ENCODE measurements at regions not wholly inside any gene's neighbourhood (a gene's known extent, or its start where the extent isn't known, plus 50 kb on each side); places are given as distances from the start of the nearest gene placed in this dataset.

DNA sequence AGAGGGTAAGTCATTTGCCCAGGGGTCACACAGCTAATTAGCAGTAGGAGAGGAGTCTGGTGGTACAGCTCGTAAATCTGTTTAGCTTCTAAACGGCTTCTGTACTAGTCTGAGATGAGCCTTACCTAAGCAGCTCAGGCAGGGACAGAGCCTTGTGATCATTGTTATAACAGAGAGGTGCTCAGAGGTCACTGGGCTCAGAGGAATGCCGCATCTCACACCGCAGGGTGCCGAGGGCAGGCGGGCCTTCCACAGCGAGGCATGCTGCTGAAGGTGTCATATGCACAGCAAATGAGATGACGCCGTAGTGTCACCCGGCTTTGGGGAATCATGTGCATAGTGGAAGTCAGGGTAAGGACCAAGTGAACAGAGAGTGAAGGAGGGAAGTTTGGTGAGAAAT, 305.2 kb upstream of the FMN2 start:
- Histone ChIP-seq H3K27me3 (ENCODE audit: control insufficient read depth, insufficient read depth, low read length) (no peaks in the 10 kb centered on the region), H3K4me3 (replicated peaks in 1 of 4; ENCODE audit: control extremely low read depth in 1 of 4, insufficient read depth in 1 of 4, low read depth in 3 of 4, low read length in 4 of 4) (no peak overlapping the region), H3K4me1 (ENCODE audit: control insufficient read depth, extremely low read depth, insufficient read depth, low read length) (no peaks in the 10 kb centered on the region), H3K4me2 (ENCODE audit: extremely low read depth, insufficient read depth, low read length) (no peak overlapping the region), H3K9me3 (ENCODE audit: control insufficient read depth, insufficient read depth, low read depth, low read length) (no peaks in the 10 kb centered on the region), H3K9ac (ENCODE audit: insufficient read depth, low read length) (no peak overlapping the region), H2AFZ (ENCODE audit: low read length) (no peak overlapping the region), H4K20me1 (ENCODE audit: control insufficient read depth, extremely low read depth, insufficient read depth, low read length) (no peaks in the 10 kb centered on the region), H3K27ac (ENCODE audit: insufficient read depth, low read length) (no peak overlapping the region), H3K36me3 (ENCODE audit: control insufficient read depth, insufficient read depth, low read length) (no peaks in the 10 kb centered on the region), H3K79me2 (ENCODE audit: control insufficient read depth, insufficient read depth, low read length) (no peaks in the 10 kb centered on the region)
- no peak for TF ChIP-seq EZH2 (IDR thresholded peaks at IDR 0.05; ENCODE audit: low read length, missing control alignments)
- TF ChIP-seq, protein P1, sequence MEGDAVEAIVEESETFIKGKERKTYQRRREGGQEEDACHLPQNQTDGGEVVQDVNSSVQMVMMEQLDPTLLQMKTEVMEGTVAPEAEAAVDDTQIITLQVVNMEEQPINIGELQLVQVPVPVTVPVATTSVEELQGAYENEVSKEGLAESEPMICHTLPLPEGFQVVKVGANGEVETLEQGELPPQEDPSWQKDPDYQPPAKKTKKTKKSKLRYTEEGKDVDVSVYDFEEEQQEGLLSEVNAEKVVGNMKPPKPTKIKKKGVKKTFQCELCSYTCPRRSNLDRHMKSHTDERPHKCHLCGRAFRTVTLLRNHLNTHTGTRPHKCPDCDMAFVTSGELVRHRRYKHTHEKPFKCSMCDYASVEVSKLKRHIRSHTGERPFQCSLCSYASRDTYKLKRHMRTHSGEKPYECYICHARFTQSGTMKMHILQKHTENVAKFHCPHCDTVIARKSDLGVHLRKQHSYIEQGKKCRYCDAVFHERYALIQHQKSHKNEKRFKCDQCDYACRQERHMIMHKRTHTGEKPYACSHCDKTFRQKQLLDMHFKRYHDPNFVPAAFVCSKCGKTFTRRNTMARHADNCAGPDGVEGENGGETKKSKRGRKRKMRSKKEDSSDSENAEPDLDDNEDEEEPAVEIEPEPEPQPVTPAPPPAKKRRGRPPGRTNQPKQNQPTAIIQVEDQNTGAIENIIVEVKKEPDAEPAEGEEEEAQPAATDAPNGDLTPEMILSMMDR (conservative IDR thresholded peaks at IDR 0.05 in 1 of 2, IDR thresholded peaks at IDR 0.05 in 1 of 2; ENCODE audit: low read depth in 1 of 2, low read length in 2 of 2), result no peak
- DNase-seq (ENCODE audit: low read depth in 2 of 2), result no peak

DNA sequence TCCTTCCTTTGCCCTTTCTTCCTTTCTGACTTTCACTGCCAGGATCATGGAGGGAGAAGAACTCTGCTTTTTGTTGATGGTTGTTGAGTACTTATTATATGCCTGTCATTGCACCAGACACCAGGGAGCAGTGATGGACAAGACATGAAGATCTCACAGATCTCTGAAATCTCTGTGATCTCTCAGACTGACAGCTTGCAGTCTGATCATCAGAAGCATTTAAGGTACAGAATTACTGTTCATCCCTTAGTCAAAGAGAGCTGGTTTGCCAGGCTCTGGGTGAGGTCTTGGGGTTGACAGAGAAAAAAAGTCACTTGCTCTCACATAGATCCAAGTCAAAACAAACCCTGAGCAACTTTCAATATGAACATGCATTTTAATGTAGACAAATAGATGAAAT, 299.5 kb upstream of the FMN2 start:
- no peak for DNase-seq (ENCODE audit: low read depth in 2 of 2)
- Histone ChIP-seq H3K4me2 (ENCODE audit: extremely low read depth, insufficient read depth, low read length) (no peak overlapping the region), H3K79me2 (ENCODE audit: control insufficient read depth, insufficient read depth, low read length) (no peaks in the 10 kb centered on the region), H2AFZ (ENCODE audit: low read length) (no peak overlapping the region), H3K36me3 (ENCODE audit: control insufficient read depth, insufficient read depth, low read length) (no peaks in the 10 kb centered on the region), H3K27me3 (ENCODE audit: control insufficient read depth, insufficient read depth, low read length) (no peaks in the 10 kb centered on the region), H3K4me3 (replicated peaks in 1 of 4; ENCODE audit: control extremely low read depth in 1 of 4, insufficient read depth in 1 of 4, low read depth in 3 of 4, low read length in 4 of 4) (no peak overlapping the region), H3K9me3 (ENCODE audit: control insufficient read depth, insufficient read depth, low read depth, low read length) (no peaks in the 10 kb centered on the region), H3K4me1 (ENCODE audit: control insufficient read depth, extremely low read depth, insufficient read depth, low read length) (no peaks in the 10 kb centered on the region), H3K9ac (ENCODE audit: insufficient read depth, low read length) (no peak overlapping the region), H3K27ac (ENCODE audit: insufficient read depth, low read length) (no peak overlapping the region), H4K20me1 (ENCODE audit: control insufficient read depth, extremely low read depth, insufficient read depth, low read length) (no peaks in the 10 kb centered on the region)
- TF ChIP-seq, protein P1 (conservative IDR thresholded peaks at IDR 0.05 in 1 of 2, IDR thresholded peaks at IDR 0.05 in 1 of 2; ENCODE audit: low read depth in 1 of 2, low read length in 2 of 2), result no peak
- no peak for TF ChIP-seq EZH2 (IDR thresholded peaks at IDR 0.05; ENCODE audit: low read length, missing control alignments)

DNA sequence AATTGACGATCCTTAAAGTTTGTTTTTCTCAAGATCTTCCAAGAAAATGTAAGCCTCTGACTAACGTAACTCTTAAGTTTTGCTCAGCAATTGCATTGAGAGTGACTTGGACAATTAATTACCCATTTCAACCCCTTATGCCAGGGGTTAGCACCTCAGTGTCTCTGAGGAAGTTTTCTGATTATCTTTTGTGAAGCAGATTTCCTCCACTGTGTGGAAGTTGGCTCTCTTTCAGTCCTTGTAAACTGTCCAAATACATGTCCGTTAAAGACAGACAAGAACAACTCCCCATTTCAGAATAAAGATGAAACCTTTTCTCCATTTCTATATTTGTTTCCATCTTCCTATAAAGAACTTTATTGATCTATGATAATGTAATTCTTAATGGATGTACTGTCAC, 296.4 kb upstream of the FMN2 start:
- Histone ChIP-seq H3K9ac (ENCODE audit: insufficient read depth, low read length) (no peak overlapping the region), H3K4me3 (replicated peaks in 1 of 4; ENCODE audit: control extremely low read depth in 1 of 4, insufficient read depth in 1 of 4, low read depth in 3 of 4, low read length in 4 of 4) (no peak overlapping the region), H3K4me2 (ENCODE audit: extremely low read depth, insufficient read depth, low read length) (no peak overlapping the region), H2AFZ (ENCODE audit: low read length) (no peak overlapping the region), H3K9me3 (ENCODE audit: control insufficient read depth, insufficient read depth, low read depth, low read length) (no peaks in the 10 kb centered on the region), H4K20me1 (ENCODE audit: control insufficient read depth, extremely low read depth, insufficient read depth, low read length) (no peaks in the 10 kb centered on the region), H3K36me3 (ENCODE audit: control insufficient read depth, insufficient read depth, low read length) (no peaks in the 10 kb centered on the region), H3K4me1 (ENCODE audit: control insufficient read depth, extremely low read depth, insufficient read depth, low read length) (no peaks in the 10 kb centered on the region), H3K27ac (ENCODE audit: insufficient read depth, low read length) (no peak overlapping the region), H3K27me3 (ENCODE audit: control insufficient read depth, insufficient read depth, low read length) (no peaks in the 10 kb centered on the region), H3K79me2 (ENCODE audit: control insufficient read depth, insufficient read depth, low read length) (no peaks in the 10 kb centered on the region)
- TF ChIP-seq EZH2 (IDR thresholded peaks at IDR 0.05; ENCODE audit: low read length, missing control alignments), result no peak
- TF ChIP-seq, protein P1 (conservative IDR thresholded peaks at IDR 0.05 in 1 of 2, IDR thresholded peaks at IDR 0.05 in 1 of 2; ENCODE audit: low read depth in 1 of 2, low read length in 2 of 2), result no peak
- DNase-seq (ENCODE audit: low read depth in 2 of 2), result no peak
